HuH-7 (cell line): ENCODE measurements at regions not wholly inside any gene's neighbourhood (a gene's known extent, or its start where the extent isn't known, plus 50 kb on each side); places are given as distances from the start of the nearest gene placed in this dataset.

Experiments used
- DNase-seq: peaks from one replicate; pipeline ENCODE4 v3.0.0; 2011; ENCODE audit warnings: low spot score

DNA sequence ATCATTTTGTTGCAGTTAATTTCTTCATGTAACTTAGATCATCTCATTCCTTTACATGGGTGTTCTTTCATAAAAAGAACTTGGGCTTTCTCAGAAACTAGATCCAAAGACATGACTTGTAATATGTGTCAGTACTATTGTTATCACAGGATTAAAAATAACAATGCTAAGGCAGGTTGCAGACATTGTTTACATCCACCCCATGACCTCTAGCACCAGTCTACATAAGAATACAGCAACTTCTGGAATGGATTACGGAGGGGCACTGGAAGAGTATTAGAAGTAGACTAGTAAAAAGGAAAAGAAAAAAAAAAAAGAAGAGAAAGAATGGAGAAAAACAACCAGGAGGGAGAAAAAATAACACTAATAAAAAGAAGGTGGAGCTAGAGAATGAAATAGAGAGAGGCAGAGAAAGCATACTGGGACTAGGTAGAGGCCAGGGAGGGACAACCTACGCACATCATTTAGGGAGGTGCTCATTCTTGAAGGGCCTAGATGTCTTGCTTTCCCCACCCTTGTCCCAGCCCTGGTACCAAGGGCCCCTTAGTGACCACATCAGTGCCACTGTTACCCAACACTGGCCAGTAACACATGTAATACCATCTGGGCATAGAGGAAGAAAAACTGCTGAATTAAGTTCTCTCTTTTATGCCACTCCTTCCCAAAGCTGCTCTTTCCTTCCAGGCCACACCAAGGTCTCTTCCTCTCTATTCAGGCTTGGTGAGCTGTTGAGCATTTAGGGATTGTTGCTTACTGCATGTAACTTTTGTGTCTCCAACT is 70.6 kb upstream of the KLF7 start:
- no peak for DNase-seq

DNA sequence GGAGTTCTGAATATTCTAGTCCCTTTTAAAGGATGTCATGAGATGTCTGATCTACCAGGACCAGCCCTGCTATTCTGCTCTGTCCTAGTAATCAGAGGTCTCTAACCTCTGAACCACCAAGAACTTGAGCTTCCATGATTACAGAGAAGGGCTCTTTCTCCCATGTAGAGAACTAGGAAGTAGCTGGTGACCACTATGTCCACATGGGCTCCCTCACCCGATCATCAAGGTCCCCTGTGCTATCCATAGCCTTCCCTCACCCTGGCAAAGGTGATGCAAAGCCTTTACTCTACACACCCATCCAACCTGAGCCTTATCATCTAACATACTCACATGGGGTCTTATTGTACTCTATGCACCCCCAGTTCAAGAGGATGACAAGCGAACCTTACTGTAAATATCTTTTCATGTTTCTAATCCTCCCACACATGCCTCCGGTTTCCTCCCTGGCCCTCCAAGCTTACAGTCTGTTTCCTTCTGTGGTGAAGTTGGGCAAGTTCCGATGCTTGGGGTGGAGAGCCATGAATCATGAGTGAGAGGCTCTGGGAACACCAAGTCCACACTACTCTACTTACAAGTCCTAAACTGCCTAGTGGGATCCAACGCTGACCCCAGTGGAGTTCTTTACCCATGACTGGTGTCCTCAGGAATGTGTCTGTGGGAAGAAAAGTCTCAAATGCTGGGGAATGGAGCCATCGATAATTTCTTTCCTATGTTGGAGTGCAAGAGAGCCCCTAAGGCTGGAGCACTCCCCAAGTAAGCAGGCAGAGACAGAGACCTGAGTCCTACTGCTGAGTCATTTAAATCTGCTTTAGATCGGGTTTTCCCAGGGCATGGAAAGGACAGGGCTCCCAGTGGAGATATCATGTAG is 73.3 kb upstream of the KLF7 start:
- DNase-seq: no peak

DNA sequence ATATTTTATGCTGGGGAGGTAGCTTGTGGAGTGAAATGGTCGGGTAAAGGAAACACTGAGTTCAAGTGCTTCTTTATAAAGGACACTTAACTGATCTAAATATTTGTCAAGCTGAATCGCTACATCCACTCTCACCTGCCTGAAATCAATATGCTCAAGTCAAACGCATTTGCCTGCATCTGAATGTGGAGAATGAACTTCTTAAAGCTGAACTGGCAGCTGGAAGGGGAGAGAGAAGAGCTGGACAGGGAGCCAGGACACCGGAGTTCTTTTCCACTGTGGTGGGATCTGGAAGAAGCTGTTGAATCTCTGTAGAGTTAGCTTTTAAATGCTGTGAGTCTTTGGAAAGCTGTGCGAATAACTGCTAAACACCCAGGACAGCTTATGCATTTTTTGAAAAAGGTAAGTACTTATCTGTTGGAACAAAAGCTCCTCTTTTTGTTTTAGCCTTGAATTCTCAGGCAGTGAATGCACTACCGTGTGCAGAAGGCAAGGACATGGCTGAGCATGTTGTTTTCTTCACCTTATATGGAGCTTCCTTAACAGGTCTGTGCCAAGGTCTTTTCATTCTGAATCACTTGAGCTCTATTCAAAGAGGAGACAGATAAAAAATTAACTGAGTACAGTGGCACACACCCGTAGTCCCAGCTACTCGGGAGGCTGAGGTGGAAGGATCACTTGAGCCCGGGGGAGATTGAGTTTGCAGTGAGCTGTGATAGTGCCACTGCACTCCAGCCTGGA is 74.2 kb upstream of the KLF7 start:
- no peak for DNase-seq

DNA sequence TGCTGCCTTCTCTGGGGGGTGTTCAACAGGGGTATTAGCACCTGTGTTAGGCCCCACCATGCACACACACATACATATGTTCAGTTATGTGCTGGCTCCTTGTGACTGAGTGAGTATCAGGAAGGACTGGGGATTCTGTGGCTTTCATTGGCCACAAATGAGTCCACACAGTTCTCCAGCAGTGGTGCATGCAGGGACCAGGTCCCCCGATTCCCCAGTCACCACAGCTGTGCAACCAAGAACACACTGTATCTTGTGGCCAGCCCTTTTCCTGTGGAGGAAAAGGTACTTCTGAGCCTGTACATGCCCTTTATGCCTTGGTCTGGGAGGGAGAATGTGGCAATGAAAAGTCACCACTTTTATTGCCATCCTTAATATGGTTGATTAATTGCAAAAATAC is 74.9 kb upstream of the KLF7 start:
- no peak for DNase-seq

DNA sequence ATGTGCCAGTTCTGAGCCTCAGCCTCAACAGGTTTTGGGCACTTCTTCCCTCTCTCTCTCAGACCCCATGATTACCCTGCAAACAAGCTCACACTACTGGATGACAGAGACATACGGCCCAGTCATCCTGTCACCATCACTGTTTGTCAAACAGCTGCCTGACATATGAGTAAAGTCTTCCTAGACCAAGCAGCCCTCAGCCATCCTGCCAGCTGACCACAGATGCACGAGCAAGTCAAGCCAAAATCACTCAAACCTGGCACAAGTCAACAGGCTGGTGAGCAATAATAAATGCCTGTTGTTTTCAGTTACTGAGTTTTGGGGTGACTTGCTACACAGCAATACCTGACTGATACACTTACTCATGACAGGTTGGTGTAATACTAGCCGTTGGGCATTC is 75.5 kb upstream of the KLF7 start:
- DNase-seq: no peak

DNA sequence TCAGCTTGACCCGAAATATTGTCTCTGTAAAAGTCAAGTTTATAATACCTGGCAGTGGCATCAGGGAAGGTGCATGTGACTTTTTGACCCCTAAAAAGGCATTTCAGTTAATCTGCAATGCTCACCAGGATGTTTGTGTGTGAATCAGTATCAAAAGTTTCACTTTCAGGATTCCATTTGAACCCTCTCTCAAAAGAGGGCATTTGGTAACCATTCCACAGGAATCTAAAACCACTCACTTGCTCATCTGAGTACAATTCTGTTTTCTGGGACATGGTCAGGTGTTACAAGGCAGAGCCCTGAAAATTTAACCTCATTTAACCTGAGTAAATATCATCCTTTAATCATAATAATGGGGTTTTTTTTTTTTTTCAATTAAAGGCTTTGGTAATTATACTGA is 77.9 kb upstream of the KLF7 start:
- no peak for DNase-seq

DNA sequence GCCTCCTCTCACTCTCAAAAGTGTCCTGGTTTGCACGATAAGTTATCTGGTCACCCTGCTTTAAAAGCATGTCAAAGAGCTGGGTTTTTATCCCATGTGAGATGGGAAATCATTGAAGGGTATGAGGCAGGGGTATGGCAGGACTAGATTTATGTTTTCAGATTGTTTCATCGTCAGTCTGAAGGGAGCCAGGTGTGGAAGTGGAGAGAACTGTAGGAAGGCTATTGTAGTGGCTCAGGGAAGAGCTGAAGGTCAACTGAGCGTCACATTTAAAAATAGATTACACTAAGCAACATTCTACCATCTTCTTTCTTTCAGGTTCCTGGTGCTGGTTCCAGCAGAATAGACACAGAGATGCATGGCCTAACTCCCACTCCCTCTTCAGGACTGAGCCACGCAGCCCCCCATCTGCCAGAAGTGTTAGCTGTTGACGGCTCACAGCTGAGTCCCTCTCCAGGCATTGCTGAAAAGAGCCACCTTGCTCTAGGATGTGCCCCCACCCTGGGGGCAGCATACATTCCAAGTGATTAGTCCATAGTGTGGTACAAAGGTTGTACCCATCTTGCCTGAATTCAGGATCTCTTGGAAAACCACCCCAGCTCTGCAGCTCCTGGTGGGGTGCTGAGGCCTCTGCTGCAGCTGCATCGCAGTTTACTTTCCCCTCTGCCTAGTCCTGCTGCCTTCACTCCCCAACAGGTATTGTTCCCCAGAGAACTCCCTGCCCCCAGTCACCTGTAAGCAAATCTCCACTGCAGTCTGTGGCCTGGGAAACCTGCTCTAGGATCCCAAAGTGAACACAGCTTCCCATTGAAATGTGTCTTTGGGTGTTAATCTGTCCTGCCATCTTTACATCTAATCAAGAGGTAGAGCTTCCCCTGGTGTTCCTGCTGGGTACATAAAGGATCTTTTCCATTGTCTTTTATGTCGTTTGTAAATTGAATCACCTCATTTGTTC is 79.5 kb upstream of the KLF7 start:
- no peak for DNase-seq

DNA sequence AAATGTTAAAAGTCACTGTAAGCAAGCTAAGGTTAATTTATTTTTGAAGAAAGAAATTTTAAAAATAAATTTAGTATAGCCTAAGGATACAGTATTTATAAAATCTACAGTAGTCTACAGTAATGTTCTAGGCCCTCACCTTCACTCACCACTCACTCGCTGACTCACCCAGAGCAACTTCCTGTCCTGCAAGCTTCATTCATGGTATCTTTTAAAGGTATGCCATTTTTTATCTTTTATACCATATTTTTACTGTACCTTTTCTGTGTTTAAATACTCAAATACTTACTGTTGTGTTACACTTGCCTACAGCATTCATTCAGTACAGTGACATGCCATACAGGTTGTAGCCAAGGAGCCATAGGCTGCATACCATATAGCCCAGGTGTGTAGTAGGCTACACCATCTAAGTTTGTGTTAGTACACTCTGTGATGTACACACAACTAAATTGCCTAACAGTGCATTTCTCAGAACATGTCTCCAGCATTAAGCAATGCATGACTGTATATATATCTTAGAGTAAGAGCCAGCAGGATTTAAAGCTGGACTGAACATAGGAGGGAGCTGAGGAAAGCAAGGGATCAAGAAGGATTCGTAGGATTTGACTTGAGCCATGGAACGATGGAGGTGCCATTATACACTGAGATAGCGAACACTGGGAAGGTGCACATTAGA is 83.1 kb upstream of the KLF7 start:
- DNase-seq: no peak

DNA sequence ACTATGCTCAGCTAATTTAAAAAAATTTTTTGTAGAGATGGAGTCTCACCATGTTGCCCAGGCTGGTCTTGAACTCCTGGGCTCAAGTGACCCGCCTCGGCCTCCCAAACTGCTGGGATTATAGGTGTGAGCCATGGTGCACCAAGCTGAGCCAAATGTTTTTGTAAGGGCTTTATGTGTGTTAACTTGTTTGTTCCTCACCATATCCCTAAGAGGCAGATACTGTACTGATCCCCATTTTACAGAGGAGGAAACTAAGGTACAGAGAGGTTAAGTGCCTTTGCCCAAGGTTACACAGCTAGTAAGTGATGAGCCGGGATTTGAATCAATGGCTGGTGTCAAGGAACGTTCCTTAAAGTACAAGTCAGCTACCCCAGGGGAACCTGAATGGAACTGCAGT is 85.3 kb upstream of the KLF7 start:
- DNase-seq: no peak

DNA sequence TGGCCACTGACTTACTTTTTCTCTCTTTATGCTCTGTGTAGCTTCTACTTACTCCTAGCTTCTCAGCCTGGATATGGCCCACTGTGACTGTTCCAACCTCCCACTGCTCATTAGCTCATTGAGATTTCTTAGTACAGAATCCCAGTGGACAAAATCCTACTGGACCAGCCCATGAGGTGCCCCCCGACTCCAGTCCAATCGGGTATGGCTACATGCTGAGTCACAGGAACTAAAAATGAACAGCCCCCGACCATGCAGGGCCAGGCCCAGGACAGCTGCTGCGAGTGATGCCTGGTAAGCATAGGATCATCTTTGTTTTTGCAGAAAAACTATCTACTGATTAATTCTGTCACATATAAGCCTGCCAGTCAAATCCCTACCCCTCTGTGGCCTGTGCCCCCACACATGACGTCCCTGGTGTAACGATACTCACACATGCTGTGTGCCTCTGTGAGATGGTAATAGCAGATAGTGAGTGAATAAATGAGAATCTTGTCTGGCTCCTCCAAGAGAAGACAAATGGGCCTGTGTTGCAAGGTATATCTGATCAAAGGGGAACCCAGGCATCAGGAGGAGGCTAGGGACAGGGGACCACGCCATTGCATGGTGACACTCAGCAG is 85.9 kb upstream of the KLF7 start:
- no peak for DNase-seq

DNA sequence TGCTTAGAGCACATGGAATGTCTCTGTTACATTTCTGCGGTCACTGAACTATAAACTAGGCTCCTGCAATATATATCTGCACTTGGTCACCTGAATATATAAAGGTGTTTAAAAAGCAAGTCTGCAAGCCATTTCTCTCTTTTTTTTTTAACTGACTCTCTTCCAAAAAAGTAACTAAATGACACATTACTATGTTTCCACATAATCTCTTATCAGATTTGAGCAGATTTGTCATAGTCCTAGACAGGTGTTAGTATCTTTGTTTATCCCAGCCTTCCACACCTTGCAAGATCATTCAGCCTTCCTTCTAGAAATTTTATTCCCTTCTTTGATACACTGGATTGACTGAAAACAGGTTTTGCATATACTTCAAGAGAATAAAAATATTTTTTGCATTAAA is 86.7 kb upstream of the KLF7 start:
- DNase-seq: no peak

DNA sequence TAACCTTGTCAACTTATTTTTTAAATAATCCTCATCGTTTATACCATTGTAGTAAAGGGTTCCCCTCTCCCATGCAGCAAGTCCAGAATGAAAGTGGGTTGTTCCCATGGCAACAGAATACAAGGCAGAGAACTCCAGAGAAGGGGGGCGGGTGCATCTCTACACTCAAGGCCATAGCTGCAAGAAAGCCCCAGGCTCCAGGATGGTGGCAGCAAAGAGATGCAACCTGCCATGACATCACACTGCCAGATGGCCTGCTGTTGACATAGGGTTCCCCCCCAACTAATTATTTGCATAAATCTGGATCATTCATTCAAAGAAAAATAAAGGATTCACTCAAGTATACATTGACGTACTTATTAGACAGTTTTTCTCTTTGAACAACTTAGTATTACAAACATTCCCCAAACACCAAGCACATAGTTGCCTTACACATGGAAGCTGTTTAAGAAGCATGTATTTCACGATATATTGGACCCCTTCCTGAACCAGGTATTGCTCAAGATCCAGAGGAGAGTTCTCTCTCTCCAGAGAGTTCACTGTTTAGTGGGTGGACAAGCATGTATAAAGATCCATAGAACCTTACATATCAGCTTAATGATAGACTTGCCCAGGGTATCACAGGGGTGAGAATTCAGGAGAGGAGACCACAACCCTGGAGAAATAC is 87.4 kb upstream of the KLF7 start:
- no peak for DNase-seq

DNA sequence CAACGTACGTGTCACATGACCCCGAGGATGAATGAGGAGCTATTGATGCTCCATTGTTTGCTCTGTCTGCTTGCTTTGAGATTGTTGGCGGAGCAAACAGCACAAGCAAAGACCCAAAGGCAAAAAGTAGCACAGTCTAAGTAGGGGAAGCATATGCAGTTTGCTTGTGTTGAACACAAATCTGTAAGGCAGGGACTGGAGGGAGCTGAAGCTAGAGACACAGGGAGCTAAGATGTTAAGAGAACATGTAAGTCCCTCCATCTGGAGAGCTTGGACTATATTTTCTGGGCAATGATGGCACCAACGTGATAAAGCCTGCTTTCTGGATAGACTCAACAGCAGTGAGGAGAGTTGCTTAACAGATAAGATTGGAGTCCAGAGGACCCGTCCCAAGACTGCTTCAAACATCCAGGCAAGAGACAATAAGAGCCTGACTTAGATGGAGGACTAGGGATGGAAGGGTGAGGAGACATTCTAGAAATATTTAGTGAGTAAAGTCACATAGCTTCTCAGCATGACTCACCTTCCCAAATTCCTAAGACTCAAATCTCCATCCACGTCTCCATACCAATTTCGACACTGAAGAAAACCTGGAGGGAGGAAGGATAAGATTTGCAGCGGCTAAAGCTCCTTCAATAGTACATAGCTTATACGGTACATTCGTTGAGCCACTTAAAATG is 88.1 kb upstream of the KLF7 start:
- DNase-seq: no peak

DNA sequence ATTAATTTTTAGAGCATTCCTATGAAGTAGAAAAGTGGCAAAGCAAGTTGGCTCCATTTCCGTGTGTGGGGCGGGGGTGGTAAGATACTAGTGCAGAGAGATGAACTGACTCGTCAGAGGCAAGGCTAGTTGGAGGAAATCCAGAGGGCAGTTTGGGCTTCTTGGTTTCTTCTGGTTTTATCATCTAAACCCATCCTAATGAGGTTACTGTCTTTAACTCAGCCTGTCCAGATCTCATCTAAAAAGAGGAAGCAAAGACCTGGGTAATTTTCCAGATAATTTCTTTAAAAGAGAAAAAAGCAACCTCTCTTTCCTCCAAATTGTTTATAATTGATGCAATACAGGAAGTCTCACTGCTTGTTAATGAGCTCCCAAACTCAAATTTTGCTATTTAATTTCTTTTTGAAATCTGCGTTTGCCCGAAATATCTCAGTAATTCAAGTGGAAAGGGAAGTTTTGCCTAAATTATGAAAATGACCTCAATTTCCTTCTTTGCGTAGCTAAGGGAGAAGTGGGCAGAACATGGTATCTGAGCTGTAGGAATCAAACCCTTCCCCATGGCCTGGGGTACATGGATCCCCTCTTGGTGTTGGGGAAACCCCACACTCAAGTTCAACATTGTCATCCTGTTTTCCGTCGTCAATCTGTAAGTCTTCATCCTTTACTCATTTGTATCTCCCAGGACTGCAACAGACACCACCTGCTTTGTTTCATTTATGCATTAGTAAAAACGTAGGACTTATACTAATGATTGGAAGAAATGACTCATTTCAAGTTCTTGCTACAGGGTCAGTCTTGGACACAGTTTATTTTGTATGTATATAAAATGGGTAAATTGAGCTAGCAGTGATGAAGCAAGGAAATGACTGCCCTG is 89.1 kb upstream of the KLF7 start:
- no peak for DNase-seq

DNA sequence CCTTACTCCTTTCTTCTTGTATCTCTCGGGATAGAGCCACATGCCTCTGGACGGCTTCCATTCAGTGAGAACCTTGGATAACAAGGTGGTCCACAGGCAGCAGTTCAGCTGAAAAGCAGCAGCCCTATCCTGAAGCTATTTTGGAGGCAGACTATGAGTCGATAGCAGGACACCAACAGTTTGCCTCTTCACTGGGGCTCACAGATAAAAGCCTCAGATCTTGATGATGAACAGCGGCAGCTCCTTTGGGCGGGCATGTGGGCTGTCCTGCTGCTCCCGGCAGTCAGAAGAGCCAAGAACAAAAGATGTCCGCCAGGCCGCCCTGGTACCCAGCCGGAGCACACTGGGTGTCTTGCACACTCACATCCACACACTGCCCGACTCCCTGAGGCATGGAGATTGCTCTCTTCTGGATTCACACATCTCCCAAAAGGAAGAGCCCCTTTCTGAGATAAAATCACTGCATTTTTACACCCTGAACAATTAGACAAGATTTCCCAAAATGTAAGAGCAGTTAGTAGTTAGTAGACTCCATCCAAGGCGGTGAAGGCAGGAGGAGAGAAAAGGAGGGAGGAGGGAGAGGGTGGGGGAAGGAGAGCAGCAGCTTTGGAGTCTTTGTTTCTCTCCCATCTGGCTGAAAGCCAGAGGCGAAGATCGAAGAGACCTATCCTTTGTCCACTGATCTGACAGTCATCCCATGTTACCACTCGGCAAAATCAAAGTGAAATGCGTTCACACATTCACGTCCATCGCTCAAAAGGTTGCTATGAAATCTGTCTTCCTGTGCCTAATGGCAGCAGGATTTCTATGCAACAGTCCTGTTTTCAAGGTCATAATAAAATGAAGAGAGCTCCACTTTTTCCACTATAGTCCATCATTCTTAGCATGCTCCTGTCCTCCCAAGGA is 90.1 kb upstream of the KLF7 start:
- no peak for DNase-seq

DNA sequence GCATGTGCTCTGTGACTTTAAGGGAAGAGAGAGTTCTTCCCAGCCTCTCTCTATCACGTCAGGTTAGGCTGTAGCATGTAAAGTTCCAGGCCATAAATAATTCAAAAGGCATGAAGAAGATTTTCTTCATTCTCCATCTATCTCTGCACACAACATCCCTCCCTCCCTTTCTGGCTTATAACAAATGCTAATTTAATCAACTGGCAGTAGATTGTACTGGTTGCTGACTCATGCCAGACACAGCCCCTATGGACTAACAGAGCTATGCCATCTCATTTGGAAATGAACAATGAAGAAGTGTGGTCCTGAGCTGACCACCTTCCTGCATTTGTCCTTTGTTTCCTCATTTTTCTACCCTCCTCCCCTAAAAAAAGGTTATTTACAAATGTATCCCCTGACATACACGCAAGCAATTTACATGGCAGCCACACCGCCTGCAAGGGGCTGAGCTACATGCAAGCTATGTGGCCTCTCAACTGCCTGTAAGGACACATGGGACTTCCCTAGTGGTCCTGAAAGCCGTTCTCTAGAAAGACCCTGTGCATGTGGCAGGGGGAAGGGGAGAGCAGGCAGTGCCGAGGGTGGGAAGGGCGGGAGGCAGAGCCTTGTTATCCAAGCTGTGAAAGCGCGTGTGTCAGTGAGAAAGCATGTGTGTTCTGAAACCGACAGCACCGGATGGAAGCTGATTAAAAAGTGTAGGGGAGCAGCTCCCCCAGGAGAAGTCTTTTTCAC is 90.9 kb upstream of the KLF7 start:
- DNase-seq: no peak
